ENCODE measurements at regions not wholly inside any gene's neighbourhood (a gene's known extent, or its start where the extent isn't known, plus 50 kb on each side); places are given as distances from the start of the nearest gene placed in this dataset.
"Not testable (repeated sequence)": the region's sequence is repeated elsewhere in the genome, so short reads cannot be mapped to it uniquely, and the experiment has no call there.

- Histone ChIP-seq H3K9me3 (ENCODE audit: control insufficient read depth, insufficient read depth, low read depth, low read length) (no peaks in the 10 kb centered on the region), H3K4me3 (replicated peaks in 1 of 4; ENCODE audit: control extremely low read depth in 1 of 4, insufficient read depth in 1 of 4, low read depth in 3 of 4, low read length in 4 of 4) (no peak overlapping the region), H4K20me1 (ENCODE audit: control insufficient read depth, extremely low read depth, insufficient read depth, low read length) (no peaks in the 10 kb centered on the region), H3K4me2 (ENCODE audit: extremely low read depth, insufficient read depth, low read length) (no peak overlapping the region), H3K4me1 (ENCODE audit: control insufficient read depth, extremely low read depth, insufficient read depth, low read length) (no peaks in the 10 kb centered on the region), H3K36me3 (ENCODE audit: control insufficient read depth, insufficient read depth, low read length) (no peaks in the 10 kb centered on the region), H3K27ac (ENCODE audit: insufficient read depth, low read length) (no peak overlapping the region), H3K79me2 (ENCODE audit: control insufficient read depth, insufficient read depth, low read length) (no peaks in the 10 kb centered on the region), H2AFZ (ENCODE audit: low read length) (no peak overlapping the region), H3K27me3 (ENCODE audit: control insufficient read depth, insufficient read depth, low read length) (no peaks in the 10 kb centered on the region), H3K9ac (ENCODE audit: insufficient read depth, low read length) (no peak overlapping the region)
- no peak for TF ChIP-seq EZH2 (IDR thresholded peaks at IDR 0.05; ENCODE audit: low read length, missing control alignments)
- TF ChIP-seq, protein P1, sequence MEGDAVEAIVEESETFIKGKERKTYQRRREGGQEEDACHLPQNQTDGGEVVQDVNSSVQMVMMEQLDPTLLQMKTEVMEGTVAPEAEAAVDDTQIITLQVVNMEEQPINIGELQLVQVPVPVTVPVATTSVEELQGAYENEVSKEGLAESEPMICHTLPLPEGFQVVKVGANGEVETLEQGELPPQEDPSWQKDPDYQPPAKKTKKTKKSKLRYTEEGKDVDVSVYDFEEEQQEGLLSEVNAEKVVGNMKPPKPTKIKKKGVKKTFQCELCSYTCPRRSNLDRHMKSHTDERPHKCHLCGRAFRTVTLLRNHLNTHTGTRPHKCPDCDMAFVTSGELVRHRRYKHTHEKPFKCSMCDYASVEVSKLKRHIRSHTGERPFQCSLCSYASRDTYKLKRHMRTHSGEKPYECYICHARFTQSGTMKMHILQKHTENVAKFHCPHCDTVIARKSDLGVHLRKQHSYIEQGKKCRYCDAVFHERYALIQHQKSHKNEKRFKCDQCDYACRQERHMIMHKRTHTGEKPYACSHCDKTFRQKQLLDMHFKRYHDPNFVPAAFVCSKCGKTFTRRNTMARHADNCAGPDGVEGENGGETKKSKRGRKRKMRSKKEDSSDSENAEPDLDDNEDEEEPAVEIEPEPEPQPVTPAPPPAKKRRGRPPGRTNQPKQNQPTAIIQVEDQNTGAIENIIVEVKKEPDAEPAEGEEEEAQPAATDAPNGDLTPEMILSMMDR (conservative IDR thresholded peaks at IDR 0.05 in 1 of 2, IDR thresholded peaks at IDR 0.05 in 1 of 2; ENCODE audit: low read depth in 1 of 2, low read length in 2 of 2) = no peak
- no peak for DNase-seq (ENCODE audit: low read depth in 2 of 2)
These were observed 221.0 kb upstream of the ANKRD50 start for GRCh38 chr4:124933521-124933920.

GRCh38 chr4:124932447-124932846, 219.9 kb upstream of the ANKRD50 start:
- DNase-seq (ENCODE audit: low read depth in 2 of 2) = no peak
- Histone ChIP-seq H3K27me3 (ENCODE audit: control insufficient read depth, insufficient read depth, low read length) (no peaks in the 10 kb centered on the region), H3K4me1 (ENCODE audit: control insufficient read depth, extremely low read depth, insufficient read depth, low read length) (no peaks in the 10 kb centered on the region)

DNA sequence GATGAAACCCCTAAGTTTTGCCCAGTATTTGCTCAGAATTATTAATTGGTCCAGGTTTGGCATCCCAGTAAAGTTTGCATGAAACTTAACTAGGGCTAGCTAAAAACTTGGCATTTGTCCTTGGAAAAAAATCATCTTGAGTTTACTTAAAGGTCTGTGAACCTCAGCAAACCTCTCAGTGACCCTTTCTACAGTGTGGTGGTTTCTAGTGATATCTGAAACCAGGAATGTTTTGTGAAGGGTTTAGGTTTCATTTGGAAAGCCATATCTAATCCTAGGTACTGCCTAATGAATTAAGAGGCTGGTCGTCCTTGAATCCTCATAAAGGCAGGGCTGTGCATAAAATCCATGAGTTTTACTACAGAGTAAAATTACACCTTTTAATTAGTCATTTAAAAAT, 218.5 kb upstream of the ANKRD50 start:
- no peaks in the 10 kb centered on the region for H3K36me3 ChIP-seq (ENCODE audit: control insufficient read depth, insufficient read depth, low read length)
- peak; percentile 79 to 89 for DNase-seq (ENCODE audit: low read depth in 2 of 2)
- no peak overlapping the region for H3K9ac ChIP-seq (ENCODE audit: insufficient read depth, low read length)
- no peak overlapping the region for H3K27ac ChIP-seq (ENCODE audit: insufficient read depth, low read length)
- TF ChIP-seq, protein P1 (conservative IDR thresholded peaks at IDR 0.05 in 1 of 2, IDR thresholded peaks at IDR 0.05 in 1 of 2; ENCODE audit: low read depth in 1 of 2, low read length in 2 of 2) = no peak
- no peak for TF ChIP-seq EZH2 (IDR thresholded peaks at IDR 0.05; ENCODE audit: low read length, missing control alignments)
- H3K79me2 ChIP-seq (ENCODE audit: control insufficient read depth, insufficient read depth, low read length) = no peaks in the 10 kb centered on the region
- no peak overlapping the region for H3K4me3 ChIP-seq (replicated peaks in 1 of 4; ENCODE audit: control extremely low read depth in 1 of 4, insufficient read depth in 1 of 4, low read depth in 3 of 4, low read length in 4 of 4)
- H3K4me2 ChIP-seq (ENCODE audit: extremely low read depth, insufficient read depth, low read length) = no peak overlapping the region
- no peak overlapping the region for H2AFZ ChIP-seq (ENCODE audit: low read length)
- no peaks in the 10 kb centered on the region for H3K27me3 ChIP-seq (ENCODE audit: control insufficient read depth, insufficient read depth, low read length)
- no peaks in the 10 kb centered on the region for H4K20me1 ChIP-seq (ENCODE audit: control insufficient read depth, extremely low read depth, insufficient read depth, low read length)
- no peaks in the 10 kb centered on the region for H3K9me3 ChIP-seq (ENCODE audit: control insufficient read depth, insufficient read depth, low read depth, low read length)
- no peaks in the 10 kb centered on the region for H3K4me1 ChIP-seq (ENCODE audit: control insufficient read depth, extremely low read depth, insufficient read depth, low read length)

More at GRCh38 chr4:124932447-124932846, 219.9 kb upstream of the ANKRD50 start:
- no peaks in the 10 kb centered on the region for H3K9me3 ChIP-seq (ENCODE audit: control insufficient read depth, insufficient read depth, low read depth, low read length)
- no peaks in the 10 kb centered on the region for H3K36me3 ChIP-seq (ENCODE audit: control insufficient read depth, insufficient read depth, low read length)
- no peak overlapping the region for H3K9ac ChIP-seq (ENCODE audit: insufficient read depth, low read length)
- H3K27ac ChIP-seq (ENCODE audit: insufficient read depth, low read length) = no peak overlapping the region
- H3K4me2 ChIP-seq (ENCODE audit: extremely low read depth, insufficient read depth, low read length) = no peak overlapping the region
- H3K79me2 ChIP-seq (ENCODE audit: control insufficient read depth, insufficient read depth, low read length) = no peaks in the 10 kb centered on the region
- H2AFZ ChIP-seq (ENCODE audit: low read length) = no peak overlapping the region
- H4K20me1 ChIP-seq (ENCODE audit: control insufficient read depth, extremely low read depth, insufficient read depth, low read length) = no peaks in the 10 kb centered on the region
- TF ChIP-seq EZH2 (IDR thresholded peaks at IDR 0.05; ENCODE audit: low read length, missing control alignments) = no peak
- TF ChIP-seq, protein P1 (conservative IDR thresholded peaks at IDR 0.05 in 1 of 2, IDR thresholded peaks at IDR 0.05 in 1 of 2; ENCODE audit: low read depth in 1 of 2, low read length in 2 of 2) = no peak
- H3K4me3 ChIP-seq (replicated peaks in 1 of 4; ENCODE audit: control extremely low read depth in 1 of 4, insufficient read depth in 1 of 4, low read depth in 3 of 4, low read length in 4 of 4) = no peak overlapping the region

DNA sequence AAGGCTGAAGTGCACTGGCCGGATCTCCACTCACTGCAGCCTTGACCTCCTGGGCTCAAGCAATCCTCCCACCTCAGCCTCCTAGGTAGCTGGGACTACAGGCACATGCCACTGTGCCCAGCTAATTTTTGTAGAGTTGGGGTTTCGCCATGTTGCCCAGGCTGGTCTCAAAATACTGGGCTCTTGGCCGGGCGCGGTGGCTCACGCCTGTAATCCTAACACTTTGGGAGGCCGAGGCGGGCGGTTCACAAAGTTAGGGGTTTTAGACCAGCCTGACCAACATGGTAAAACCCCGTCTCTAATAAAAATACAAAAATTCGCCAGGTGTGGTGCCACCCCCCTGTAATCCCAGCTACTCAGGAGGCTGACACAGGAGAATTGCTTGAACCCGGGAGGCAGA, 210.2 kb upstream of the ANKRD50 start:
- not testable (repeated sequence) for H2AFZ ChIP-seq (ENCODE audit: low read length); H3K9me3 ChIP-seq (ENCODE audit: control insufficient read depth, insufficient read depth, low read depth, low read length); H3K4me2 ChIP-seq (ENCODE audit: extremely low read depth, insufficient read depth, low read length); H3K9ac ChIP-seq (ENCODE audit: insufficient read depth, low read length); H4K20me1 ChIP-seq (ENCODE audit: control insufficient read depth, extremely low read depth, insufficient read depth, low read length); H3K27ac ChIP-seq (ENCODE audit: insufficient read depth, low read length); H3K27me3 ChIP-seq (ENCODE audit: control insufficient read depth, insufficient read depth, low read length); H3K79me2 ChIP-seq (ENCODE audit: control insufficient read depth, insufficient read depth, low read length); H3K4me1 ChIP-seq (ENCODE audit: control insufficient read depth, extremely low read depth, insufficient read depth, low read length); DNase-seq (ENCODE audit: low read depth in 2 of 2); H3K36me3 ChIP-seq (ENCODE audit: control insufficient read depth, insufficient read depth, low read length); H3K4me3 ChIP-seq (replicated peaks in 1 of 4; ENCODE audit: control extremely low read depth in 1 of 4, insufficient read depth in 1 of 4, low read depth in 3 of 4, low read length in 4 of 4)

Measured in fibroblast of lung (primary cell).